Testis (tissue), 2 donors: ENCODE measurements at regions not wholly inside any gene's neighbourhood (a gene's known extent, or its start where the extent isn't known, plus 50 kb on each side); places are given as distances from the start of the nearest gene placed in this dataset.
A peak's percentile ranks its signal among the peaks of the same experiment; 100 is the strongest.

Experiments
- POLR2A ChIP-seq: fragments of 450-650 bp; IDR thresholded peaks from one replicate; pipeline ENCODE4 v1.6.1; 2017; ENCODE audit warnings: antibody characterized with exemption, mild to moderate bottlenecking, moderate library complexity
- TF ChIP-seq, protein P1 (sequence below), 3 experiments: fragments of 450-650 bp in 2 of 3; fragments of 200-600 bp in 1 of 3; sonication (generic) in 1 of 3; IDR thresholded peaks; one replicate each; pipeline ENCODE4 v1.5.1; 2016 to 2019; ENCODE audit warnings: antibody characterized with exemption in 3 of 3, mild to moderate bottlenecking in 2 of 3, moderate library complexity in 1 of 3

DNA sequence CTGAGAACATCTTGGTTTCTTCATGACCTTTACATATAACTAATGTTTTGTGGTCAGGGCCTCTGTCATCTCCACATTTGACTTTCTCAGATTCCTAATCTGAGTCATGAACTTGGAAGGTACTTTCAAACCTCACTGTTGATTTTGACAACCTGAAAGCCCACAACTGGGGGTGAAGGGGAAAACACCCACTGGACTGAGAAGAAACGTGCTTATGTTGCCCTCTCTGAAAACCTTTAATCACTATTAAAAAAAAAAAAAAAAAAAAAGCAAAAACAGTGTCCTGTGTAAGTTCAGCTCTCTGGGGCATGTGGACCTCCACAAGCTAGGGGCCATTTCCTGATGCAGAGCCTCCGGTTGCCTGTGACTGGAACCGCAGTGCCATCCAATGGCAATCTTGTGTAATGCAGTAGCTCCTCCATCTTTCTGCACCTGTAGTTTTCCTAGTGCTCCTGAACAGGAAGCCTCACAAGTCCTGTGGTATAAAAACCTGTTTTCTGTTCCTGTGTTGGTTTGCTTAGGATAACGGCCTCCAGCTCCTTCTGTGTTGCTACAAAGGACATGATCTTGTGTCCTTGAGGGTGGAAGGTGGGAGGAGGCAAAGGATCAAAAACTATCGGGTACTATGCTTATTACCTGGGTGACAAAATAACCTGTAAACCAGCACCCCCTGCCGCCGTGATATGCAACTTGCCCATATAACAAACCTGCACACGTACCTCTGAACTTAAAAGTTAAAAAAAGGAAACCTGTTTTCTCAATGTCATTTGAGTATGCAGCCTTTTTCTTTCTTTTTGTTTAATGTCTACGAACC lies 124.5 kb downstream of the ZNF648 start:
- TF ChIP-seq, protein P1, sequence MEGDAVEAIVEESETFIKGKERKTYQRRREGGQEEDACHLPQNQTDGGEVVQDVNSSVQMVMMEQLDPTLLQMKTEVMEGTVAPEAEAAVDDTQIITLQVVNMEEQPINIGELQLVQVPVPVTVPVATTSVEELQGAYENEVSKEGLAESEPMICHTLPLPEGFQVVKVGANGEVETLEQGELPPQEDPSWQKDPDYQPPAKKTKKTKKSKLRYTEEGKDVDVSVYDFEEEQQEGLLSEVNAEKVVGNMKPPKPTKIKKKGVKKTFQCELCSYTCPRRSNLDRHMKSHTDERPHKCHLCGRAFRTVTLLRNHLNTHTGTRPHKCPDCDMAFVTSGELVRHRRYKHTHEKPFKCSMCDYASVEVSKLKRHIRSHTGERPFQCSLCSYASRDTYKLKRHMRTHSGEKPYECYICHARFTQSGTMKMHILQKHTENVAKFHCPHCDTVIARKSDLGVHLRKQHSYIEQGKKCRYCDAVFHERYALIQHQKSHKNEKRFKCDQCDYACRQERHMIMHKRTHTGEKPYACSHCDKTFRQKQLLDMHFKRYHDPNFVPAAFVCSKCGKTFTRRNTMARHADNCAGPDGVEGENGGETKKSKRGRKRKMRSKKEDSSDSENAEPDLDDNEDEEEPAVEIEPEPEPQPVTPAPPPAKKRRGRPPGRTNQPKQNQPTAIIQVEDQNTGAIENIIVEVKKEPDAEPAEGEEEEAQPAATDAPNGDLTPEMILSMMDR (IDR thresholded peaks at IDR 0.05): peak in 2 of 3 experiments; percentile 36
- no peak for TF ChIP-seq POLR2A
